Keratinocyte (primary cell): ENCODE measurements at regions not wholly inside any gene's neighbourhood (a gene's known extent, or its start where the extent isn't known, plus 50 kb on each side); places are given as distances from the start of the nearest gene placed in this dataset.

ENCODE experiments used
- DNase-seq: peaks from one replicate; pipeline ENCODE4 v3.0.0-alpha.2; 2011; ENCODE audit warnings: low read depth, missing footprints, low spot score
- FAIRE-seq: peaks from 2 replicates; lab custom pipeline; 2011; peaks lifted over from hg19 to GRCh38; lab: Jason Lieb, UNC
- H2AFZ ChIP-seq: 2 replicates; pipeline ENCODE4 v1.6.0; 2012; ENCODE audit warnings: low read length, control low read depth, inconsistent platforms; ENCODE audit not compliant: control insufficient read depth
- H3K27ac ChIP-seq: 2 replicates; pipeline ENCODE4 v1.5.1; 2011; ENCODE audit warnings: low read length; ENCODE audit not compliant: control insufficient read depth, insufficient read depth
- H3K27me3 ChIP-seq: 3 replicates; pipeline ENCODE4 v1.6.0; 2011; ENCODE audit warnings: low read length; ENCODE audit not compliant: control insufficient read depth, insufficient read depth; ENCODE audit errors: extremely low read depth
- H3K36me3 ChIP-seq, 2 experiments: 2 replicates in 1 of 2; 3 replicates in 1 of 2; pipeline ENCODE4 v1.5.1; 2011; ENCODE audit warnings: low read length in 2 of 2, mild to moderate bottlenecking in 1 of 2; ENCODE audit not compliant: control insufficient read depth in 2 of 2, insufficient read depth in 2 of 2; ENCODE audit errors: extremely low read depth in 1 of 2
- H3K4me1 ChIP-seq: 3 replicates; pipeline ENCODE4 v1.5.1; 2011; ENCODE audit warnings: low read length; ENCODE audit not compliant: control insufficient read depth, insufficient read depth; ENCODE audit errors: extremely low read depth
- H3K4me2 ChIP-seq: 3 replicates; pipeline ENCODE4 v1.6.0; 2011; ENCODE audit warnings: low read depth, low read length; ENCODE audit not compliant: control insufficient read depth, insufficient read depth; ENCODE audit errors: extremely low read depth
- H3K4me3 ChIP-seq, 3 experiments: fragments of 200-600 bp in 1 of 3; sonication (generic) in 1 of 3; 2 replicates in 2 of 3; 3 replicates in 1 of 3; pipeline ENCODE4 v1.5.1; 2011 to 2016; ENCODE audit warnings: low read length in 3 of 3, mild to moderate bottlenecking in 3 of 3, control low read depth in 2 of 3, inconsistent platforms in 1 of 3, low read depth in 1 of 3, mixed read lengths in 1 of 3, mixed run types in 1 of 3, moderate library complexity in 1 of 3; ENCODE audit not compliant: control insufficient read depth in 2 of 3, insufficient read depth in 2 of 3; ENCODE audit errors: extremely low read depth in 1 of 3
- H3K79me2 ChIP-seq: 2 replicates; pipeline ENCODE4 v1.6.0; 2012; ENCODE audit warnings: low read length; ENCODE audit not compliant: control insufficient read depth, insufficient read depth
- H3K9ac ChIP-seq: 3 replicates; pipeline ENCODE4 v1.6.0; 2011; ENCODE audit warnings: low read length; ENCODE audit not compliant: control insufficient read depth, insufficient read depth; ENCODE audit errors: extremely low read depth
- H3K9me1 ChIP-seq: 3 replicates; pipeline ENCODE4 v1.6.0; 2011; ENCODE audit warnings: low read length; ENCODE audit not compliant: control insufficient read depth, insufficient read depth; ENCODE audit errors: extremely low read depth
- H3K9me3 ChIP-seq: 2 replicates; pipeline ENCODE4 v1.5.1; 2012; ENCODE audit warnings: low read depth, low read length; ENCODE audit not compliant: control insufficient read depth
- H4K20me1 ChIP-seq: 3 replicates; pipeline ENCODE4 v1.6.0; 2011; ENCODE audit warnings: low read length; ENCODE audit not compliant: control insufficient read depth, insufficient read depth; ENCODE audit errors: extremely low read depth
- EZH2 ChIP-seq: IDR thresholded peaks from one replicate; pipeline ENCODE4 v1.6.1; 2012; ENCODE audit warnings: inconsistent platforms, mild to moderate bottlenecking, low read length, moderate library complexity
- dilution Hi-C: fragments of 300-500 bp; cut with MboI; formaldehyde crosslinking; loops from one replicate; pipeline ENCODE4 v1.7.0; 2020; ENCODE audit warnings: low sequenced_read_pairs; ENCODE audit not compliant: extremely low pct_ligation_motif_present
- TF ChIP-seq, protein P1 (sequence below), 3 experiments: IDR thresholded peaks in 1 of 3; conservative IDR thresholded peaks in 1 of 3; optimal IDR thresholded peaks in 1 of 3; 2 replicates in 2 of 3; 3 replicates in 1 of 3; pipeline versions ENCODE3 to v1.5.1; 2011; ENCODE audit warnings: low read length in 3 of 3, mild to moderate bottlenecking in 3 of 3, moderate library complexity in 2 of 3, control low read depth in 1 of 3, inconsistent platforms in 1 of 3; ENCODE audit not compliant: insufficient read depth in 2 of 3; ENCODE audit errors: extremely low read depth in 1 of 3

DNA sequence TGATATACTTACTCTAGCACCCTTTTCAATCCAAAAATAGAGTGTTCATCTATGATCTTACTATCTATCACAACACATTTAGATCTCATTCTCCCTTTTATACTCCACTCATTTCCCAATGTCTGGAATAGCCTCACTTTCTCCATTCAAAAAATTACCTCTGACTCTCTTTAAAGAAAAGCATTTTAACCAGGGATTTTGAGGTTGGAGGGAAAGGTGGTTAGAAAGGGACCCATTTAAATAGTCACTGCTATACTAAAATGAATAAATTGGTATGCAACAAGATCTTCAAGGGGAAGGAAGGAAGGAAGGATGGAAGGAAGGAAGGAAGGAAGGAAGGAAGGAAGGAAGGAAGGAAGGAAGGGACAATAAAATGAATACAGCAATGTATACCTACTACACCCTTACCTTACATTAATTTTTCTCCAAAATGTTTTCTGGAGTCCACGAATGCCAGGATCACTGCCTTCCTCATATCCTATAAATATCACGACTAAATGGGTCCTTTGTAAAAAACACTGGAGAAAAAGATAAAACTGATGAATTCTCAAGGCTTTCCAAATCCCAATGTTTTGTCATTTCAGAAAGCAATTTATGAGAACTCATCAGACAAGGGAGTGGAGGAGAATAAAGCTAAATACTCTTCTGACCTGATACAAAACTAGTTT is 202.7 kb downstream of the ZEB2 start:
- no peak overlapping the region for H3K9ac ChIP-seq
- TF ChIP-seq, protein P1, sequence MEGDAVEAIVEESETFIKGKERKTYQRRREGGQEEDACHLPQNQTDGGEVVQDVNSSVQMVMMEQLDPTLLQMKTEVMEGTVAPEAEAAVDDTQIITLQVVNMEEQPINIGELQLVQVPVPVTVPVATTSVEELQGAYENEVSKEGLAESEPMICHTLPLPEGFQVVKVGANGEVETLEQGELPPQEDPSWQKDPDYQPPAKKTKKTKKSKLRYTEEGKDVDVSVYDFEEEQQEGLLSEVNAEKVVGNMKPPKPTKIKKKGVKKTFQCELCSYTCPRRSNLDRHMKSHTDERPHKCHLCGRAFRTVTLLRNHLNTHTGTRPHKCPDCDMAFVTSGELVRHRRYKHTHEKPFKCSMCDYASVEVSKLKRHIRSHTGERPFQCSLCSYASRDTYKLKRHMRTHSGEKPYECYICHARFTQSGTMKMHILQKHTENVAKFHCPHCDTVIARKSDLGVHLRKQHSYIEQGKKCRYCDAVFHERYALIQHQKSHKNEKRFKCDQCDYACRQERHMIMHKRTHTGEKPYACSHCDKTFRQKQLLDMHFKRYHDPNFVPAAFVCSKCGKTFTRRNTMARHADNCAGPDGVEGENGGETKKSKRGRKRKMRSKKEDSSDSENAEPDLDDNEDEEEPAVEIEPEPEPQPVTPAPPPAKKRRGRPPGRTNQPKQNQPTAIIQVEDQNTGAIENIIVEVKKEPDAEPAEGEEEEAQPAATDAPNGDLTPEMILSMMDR (optimal IDR thresholded peaks at IDR 0.05 in 1 of 3, IDR thresholded peaks at IDR 0.05 in 1 of 3, conservative IDR thresholded peaks at IDR 0.05 in 1 of 3; ENCODE audit: extremely low read depth in 1 of 3, insufficient read depth in 2 of 3, low read length in 3 of 3): no peak
- TF ChIP-seq EZH2: no peak
- H3K9me1 ChIP-seq: no peaks in the 10 kb centered on the region
- H3K79me2 ChIP-seq: no peaks in the 10 kb centered on the region
- DNase-seq: no peak
- dilution Hi-C loops: no loop called here
- no peak for FAIRE-seq
- H3K4me3 ChIP-seq: no peak overlapping the region
- H4K20me1 ChIP-seq: no peaks in the 10 kb centered on the region
- H3K4me1 ChIP-seq: peaks cover 11% of the 10 kb centered on the region
- H3K27ac ChIP-seq: no peak overlapping the region
- H3K4me2 ChIP-seq: no peak overlapping the region
- H3K27me3 ChIP-seq: no peaks in the 10 kb centered on the region
- H3K9me3 ChIP-seq: no peaks in the 10 kb centered on the region
- H2AFZ ChIP-seq: no peak overlapping the region
- H3K36me3 ChIP-seq: no peaks in the 10 kb centered on the region

DNA sequence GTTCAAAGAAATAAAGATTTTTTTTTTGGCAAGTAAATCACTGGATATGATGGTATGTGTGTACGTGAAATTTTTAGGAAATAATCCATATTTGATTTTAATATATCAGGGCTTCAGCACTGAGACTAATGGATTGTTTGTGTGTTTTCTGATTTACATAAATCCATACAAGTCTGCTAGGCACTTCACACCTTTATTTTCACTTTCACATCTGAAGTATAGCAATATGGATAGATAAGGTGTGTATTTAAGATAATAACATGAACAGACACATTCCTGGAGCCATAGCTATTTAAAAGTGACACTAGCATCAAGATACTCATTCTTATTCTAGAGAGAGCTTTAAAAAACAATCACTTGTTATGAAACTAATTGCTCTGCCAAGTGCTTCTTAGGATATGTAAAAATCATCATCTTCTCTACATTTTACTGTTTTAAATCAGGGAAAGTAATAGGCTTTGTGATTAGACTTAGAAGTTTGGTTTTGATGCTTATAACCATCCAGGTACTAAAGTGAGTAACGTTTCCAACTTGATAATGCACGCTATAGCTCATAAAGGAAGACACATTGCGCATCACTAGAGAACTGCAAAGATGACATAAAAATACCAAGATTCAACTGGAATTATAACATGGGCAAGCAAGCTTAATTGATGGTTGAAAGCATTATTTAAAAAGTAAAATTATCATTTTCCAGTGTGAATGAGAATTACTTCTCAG is 208.9 kb downstream of the ZEB2 start:
- H3K27ac ChIP-seq: no peak overlapping the region
- TF ChIP-seq, protein P1 (optimal IDR thresholded peaks at IDR 0.05 in 1 of 3, IDR thresholded peaks at IDR 0.05 in 1 of 3, conservative IDR thresholded peaks at IDR 0.05 in 1 of 3; ENCODE audit: extremely low read depth in 1 of 3, insufficient read depth in 2 of 3, low read length in 3 of 3): no peak
- TF ChIP-seq EZH2: no peak
- no peak overlapping the region for H3K4me3 ChIP-seq
- no peak overlapping the region for H3K4me2 ChIP-seq
- no peaks in the 10 kb centered on the region for H3K27me3 ChIP-seq
- dilution Hi-C loops: no loop called here
- H3K79me2 ChIP-seq: no peaks in the 10 kb centered on the region
- no peak for DNase-seq
- no peaks in the 10 kb centered on the region for H3K36me3 ChIP-seq
- no peaks in the 10 kb centered on the region for H3K4me1 ChIP-seq
- no peak overlapping the region for H2AFZ ChIP-seq
- H3K9ac ChIP-seq: no peak overlapping the region
- H4K20me1 ChIP-seq: no peaks in the 10 kb centered on the region
- FAIRE-seq: no peak
- no peaks in the 10 kb centered on the region for H3K9me3 ChIP-seq
- no peaks in the 10 kb centered on the region for H3K9me1 ChIP-seq
